Neural progenitor cell (in vitro differentiated cells): ENCODE measurements at regions not wholly inside any gene's neighbourhood (a gene's known extent, or its start where the extent isn't known, plus 50 kb on each side); places are given as distances from the start of the nearest gene placed in this dataset.

Source experiments
- DNase-seq: peaks from one replicate; pipeline ENCODE4 v3.0.0-alpha.2; 2016; ENCODE audit warnings: low spot score
- H2AFZ ChIP-seq: fragments of 200-600 bp; sonication (generic); replicated peaks from 2 replicates; pipeline ENCODE4 v1.6.1; 2016; ENCODE audit warnings: antibody characterized with exemption
- H3F3A ChIP-seq: fragments of 200-600 bp; sonication (generic); 2 replicates; pipeline ENCODE4 v1.6.1; 2016; ENCODE audit warnings: antibody characterized with exemption, low read depth
- H3K27ac ChIP-seq: fragments of 200-600 bp; sonication (generic); 2 replicates; pipeline ENCODE4 v1.5.1; 2016; ENCODE audit warnings: mild to moderate bottlenecking
- H3K27me3 ChIP-seq: fragments of 200-600 bp; sonication (generic); 2 replicates; pipeline ENCODE4 v1.6.1; 2016; ENCODE audit warnings: mild to moderate bottlenecking, moderate library complexity
- H3K36me3 ChIP-seq: fragments of 200-600 bp; sonication (generic); 2 replicates; pipeline ENCODE4 v1.5.1; 2016
- H3K4me1 ChIP-seq: fragments of 200-600 bp; sonication (generic); 2 replicates; pipeline ENCODE4 v1.6.1; 2016; ENCODE audit warnings: mixed run types
- H3K4me2 ChIP-seq: fragments of 200-600 bp; sonication (generic); 2 replicates; pipeline ENCODE4 v1.6.1; 2016
- H3K4me3 ChIP-seq: fragments of 200-600 bp; sonication (generic); 2 replicates; pipeline ENCODE4 v1.5.1; 2016
- H3K79me2 ChIP-seq: fragments of 200-600 bp; sonication (generic); 2 replicates; pipeline ENCODE4 v1.6.1; 2016; ENCODE audit warnings: low read depth
- H3K9ac ChIP-seq: fragments of 200-600 bp; sonication (generic); 2 replicates; pipeline ENCODE4 v1.6.1; 2016
- H3K9me3 ChIP-seq: fragments of 200-600 bp; sonication (generic); 2 replicates; pipeline ENCODE4 v1.5.1; 2016; ENCODE audit warnings: low read depth
- H4K20me1 ChIP-seq: fragments of 200-600 bp; sonication (generic); 2 replicates; pipeline ENCODE4 v1.6.1; 2016; ENCODE audit warnings: low read depth
- H3K27ac Mint-ChIP-seq: 3 replicates; pipeline ENCODE4 v1.8.0; 2021; ENCODE audit warnings: mixed read lengths
- H3K27me3 Mint-ChIP-seq: 2 replicates; pipeline ENCODE4 v1.8.0; 2022; ENCODE audit warnings: low read depth, mild to moderate bottlenecking, inconsistent platforms, moderate library complexity, mixed read lengths; ENCODE audit not compliant: insufficient read depth
- H3K36me3 Mint-ChIP-seq: 3 replicates; pipeline ENCODE4 v1.8.0; 2021; ENCODE audit warnings: mixed read lengths
- H3K4me1 Mint-ChIP-seq: 3 replicates; pipeline ENCODE4 v1.8.0; 2021; ENCODE audit warnings: mixed read lengths
- H3K4me3 Mint-ChIP-seq: 3 replicates; pipeline ENCODE4 v1.8.0; 2021; ENCODE audit warnings: mild to moderate bottlenecking, moderate library complexity, mixed read lengths
- H3K9me3 Mint-ChIP-seq: 3 replicates; pipeline ENCODE4 v1.8.0; 2020; ENCODE audit warnings: mixed read lengths
- EZH2 ChIP-seq: fragments of 200-600 bp; sonication (generic); IDR thresholded peaks from 2 replicates; pipeline ENCODE4 v1.6.1; 2017; ENCODE audit warnings: antibody characterized with exemption, mild to moderate bottlenecking, moderate library complexity
- EZH2phosphoT487 ChIP-seq: fragments of 200-600 bp; sonication (generic); IDR thresholded peaks from 2 replicates; pipeline ENCODE4 v1.6.1; 2017; ENCODE audit warnings: antibody characterized with exemption
- TF ChIP-seq, protein P1 (sequence below): fragments of 200-600 bp; sonication (generic); IDR thresholded peaks from 2 replicates; pipeline ENCODE4 v1.5.1; 2017; ENCODE audit warnings: antibody characterized with exemption, mild to moderate bottlenecking

DNA sequence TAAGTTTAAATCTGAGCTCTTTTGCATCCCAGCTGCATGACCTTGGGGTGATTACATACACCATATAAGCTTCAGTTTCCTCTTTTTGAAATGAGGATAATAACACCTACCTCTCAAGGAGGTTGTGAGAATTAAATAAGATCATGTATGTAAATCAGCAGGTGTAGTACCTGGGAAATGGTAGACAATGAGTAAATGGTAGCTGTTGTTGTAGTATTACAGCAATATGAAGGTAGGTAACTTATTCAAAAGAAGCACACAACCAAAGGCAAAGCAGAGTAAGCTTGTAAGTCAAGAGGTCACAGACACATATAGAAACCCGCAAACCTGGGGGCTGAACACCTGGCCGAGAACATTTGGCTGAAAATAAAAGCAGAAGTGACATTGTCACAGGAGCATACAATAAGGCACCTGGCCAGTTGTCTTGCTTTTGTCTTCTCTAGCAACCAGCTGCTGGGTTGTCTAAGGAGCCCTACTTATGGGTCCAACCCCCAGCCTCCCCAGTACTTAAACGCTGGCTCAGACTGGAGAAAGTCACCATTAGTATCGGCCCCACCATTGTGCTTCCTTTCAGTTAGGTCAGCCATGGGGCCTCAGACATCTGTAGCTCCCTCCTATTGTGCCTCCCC lies 203.6 kb upstream of the MKLN1 start:
- Mint-ChIP-seq H3K27me3 (peaks cover 8% of the 10 kb centered on the region), H3K36me3 (no peaks in the 10 kb centered on the region), H3K4me1 (peaks cover 3% of the 10 kb centered on the region), H3K27ac (no peak overlapping the region), H3K9me3 (peaks cover 17% of the 10 kb centered on the region), H3K4me3 (no peak overlapping the region)
- Histone ChIP-seq H3K79me2 (no peaks in the 10 kb centered on the region), H3K27ac (no peak overlapping the region), H3F3A (no peaks in the 10 kb centered on the region), H4K20me1 (no peaks in the 10 kb centered on the region), H3K9ac (no peak overlapping the region), H3K4me1 (no peaks in the 10 kb centered on the region), H3K9me3 (no peaks in the 10 kb centered on the region), H2AFZ (no peak overlapping the region), H3K4me3 (no peak overlapping the region), H3K27me3 (no peaks in the 10 kb centered on the region), H3K36me3 (no peaks in the 10 kb centered on the region), H3K4me2 (no peak overlapping the region)
- TF ChIP-seq, protein P1, sequence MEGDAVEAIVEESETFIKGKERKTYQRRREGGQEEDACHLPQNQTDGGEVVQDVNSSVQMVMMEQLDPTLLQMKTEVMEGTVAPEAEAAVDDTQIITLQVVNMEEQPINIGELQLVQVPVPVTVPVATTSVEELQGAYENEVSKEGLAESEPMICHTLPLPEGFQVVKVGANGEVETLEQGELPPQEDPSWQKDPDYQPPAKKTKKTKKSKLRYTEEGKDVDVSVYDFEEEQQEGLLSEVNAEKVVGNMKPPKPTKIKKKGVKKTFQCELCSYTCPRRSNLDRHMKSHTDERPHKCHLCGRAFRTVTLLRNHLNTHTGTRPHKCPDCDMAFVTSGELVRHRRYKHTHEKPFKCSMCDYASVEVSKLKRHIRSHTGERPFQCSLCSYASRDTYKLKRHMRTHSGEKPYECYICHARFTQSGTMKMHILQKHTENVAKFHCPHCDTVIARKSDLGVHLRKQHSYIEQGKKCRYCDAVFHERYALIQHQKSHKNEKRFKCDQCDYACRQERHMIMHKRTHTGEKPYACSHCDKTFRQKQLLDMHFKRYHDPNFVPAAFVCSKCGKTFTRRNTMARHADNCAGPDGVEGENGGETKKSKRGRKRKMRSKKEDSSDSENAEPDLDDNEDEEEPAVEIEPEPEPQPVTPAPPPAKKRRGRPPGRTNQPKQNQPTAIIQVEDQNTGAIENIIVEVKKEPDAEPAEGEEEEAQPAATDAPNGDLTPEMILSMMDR: no peak
- no peak for TF ChIP-seq EZH2
- no peak for TF ChIP-seq EZH2phosphoT487
- no peak for DNase-seq

DNA sequence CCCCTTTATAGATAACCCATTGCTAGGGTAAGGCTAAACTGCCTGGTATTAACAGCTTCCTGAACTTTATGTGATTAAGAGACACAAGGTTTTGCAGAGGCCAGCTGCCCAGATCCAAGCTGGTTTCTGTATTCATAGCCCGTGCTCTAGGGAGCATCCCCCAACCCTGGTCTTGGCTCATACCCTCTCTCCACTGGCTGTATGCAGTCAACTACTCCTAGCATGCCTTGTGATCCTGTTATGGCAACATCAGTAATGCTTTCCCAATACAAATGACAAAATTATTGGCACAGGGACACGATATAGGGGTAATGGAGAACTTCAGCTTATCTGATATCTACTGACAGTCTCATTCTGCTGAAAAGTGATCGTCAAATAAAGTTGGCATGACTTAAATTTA lies 202.8 kb upstream of the MKLN1 start:
- H2AFZ ChIP-seq: no peak overlapping the region
- H3K4me3 ChIP-seq: no peak overlapping the region
- no peak for DNase-seq
- no peaks in the 10 kb centered on the region for H3K36me3 ChIP-seq
- H4K20me1 ChIP-seq: no peaks in the 10 kb centered on the region
- H3K36me3 Mint-ChIP-seq: no peaks in the 10 kb centered on the region
- H3K4me3 Mint-ChIP-seq: no peak overlapping the region
- H3K27ac ChIP-seq: no peak overlapping the region
- peaks cover 3% of the 10 kb centered on the region for H3K4me1 Mint-ChIP-seq
- no peaks in the 10 kb centered on the region for H3K9me3 ChIP-seq
- no peak overlapping the region for H3K4me2 ChIP-seq
- peaks cover 10% of the 10 kb centered on the region for H3K9me3 Mint-ChIP-seq
- no peak overlapping the region for H3K9ac ChIP-seq
- H3K79me2 ChIP-seq: no peaks in the 10 kb centered on the region
- no peaks in the 10 kb centered on the region for H3K4me1 ChIP-seq
- H3K27ac Mint-ChIP-seq: no peak overlapping the region
- TF ChIP-seq EZH2phosphoT487 (no peak), EZH2 (no peak)
- TF ChIP-seq, protein P1: no peak
- H3F3A ChIP-seq: no peaks in the 10 kb centered on the region
- H3K27me3 Mint-ChIP-seq: peaks cover 6% of the 10 kb centered on the region
- H3K27me3 ChIP-seq: no peaks in the 10 kb centered on the region

DNA sequence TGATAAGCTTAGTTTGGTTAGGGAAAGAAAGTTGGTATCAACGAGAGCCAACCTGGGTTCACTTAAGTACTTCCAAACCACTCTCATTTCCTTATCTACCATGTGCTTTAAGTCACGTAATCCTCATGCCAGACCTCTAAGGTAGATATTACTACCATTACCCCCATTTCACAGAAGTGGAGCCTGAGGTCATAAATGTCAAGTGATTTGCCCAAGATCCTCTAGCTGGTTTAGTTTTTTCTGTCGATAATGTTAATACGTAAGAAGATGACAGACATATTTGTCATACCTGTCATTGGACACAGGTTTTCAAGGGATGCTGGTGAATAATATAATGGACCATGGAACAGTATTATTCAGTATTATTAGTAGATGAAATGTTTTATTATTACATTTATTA lies 197.4 kb upstream of the MKLN1 start:
- Histone ChIP-seq H3K9me3 (no peaks in the 10 kb centered on the region), H3K9ac (no peak overlapping the region), H2AFZ (no peak overlapping the region), H3K27ac (no peak overlapping the region), H3K4me3 (no peak overlapping the region), H3K4me1 (no peaks in the 10 kb centered on the region), H3K79me2 (no peaks in the 10 kb centered on the region), H3K4me2 (no peak overlapping the region), H3K36me3 (no peaks in the 10 kb centered on the region), H3K27me3 (no peaks in the 10 kb centered on the region), H3F3A (no peaks in the 10 kb centered on the region), H4K20me1 (no peaks in the 10 kb centered on the region)
- H3K4me1 Mint-ChIP-seq: no peaks in the 10 kb centered on the region
- no peaks in the 10 kb centered on the region for H3K36me3 Mint-ChIP-seq
- peaks cover 2% of the 10 kb centered on the region for H3K27me3 Mint-ChIP-seq
- no peaks in the 10 kb centered on the region for H3K9me3 Mint-ChIP-seq
- H3K27ac Mint-ChIP-seq: no peak overlapping the region
- DNase-seq: no peak
- TF ChIP-seq EZH2phosphoT487: no peak
- TF ChIP-seq, protein P1: no peak
- no peak for TF ChIP-seq EZH2
- no peak overlapping the region for H3K4me3 Mint-ChIP-seq
